Hematopoietic multipotent progenitor cell (in vitro differentiated cells): ENCODE measurements at regions not wholly inside any gene's neighbourhood (a gene's known extent, or its start where the extent isn't known, plus 50 kb on each side); places are given as distances from the start of the nearest gene placed in this dataset.

ENCODE experiments used
- DNase-seq, 3 donors: peaks; one replicate each; pipeline ENCODE4 v3.0.0-alpha.2; 2011 to 2015; ENCODE audit warnings: low read depth in 2 of 3, low spot score in 2 of 3

DNA sequence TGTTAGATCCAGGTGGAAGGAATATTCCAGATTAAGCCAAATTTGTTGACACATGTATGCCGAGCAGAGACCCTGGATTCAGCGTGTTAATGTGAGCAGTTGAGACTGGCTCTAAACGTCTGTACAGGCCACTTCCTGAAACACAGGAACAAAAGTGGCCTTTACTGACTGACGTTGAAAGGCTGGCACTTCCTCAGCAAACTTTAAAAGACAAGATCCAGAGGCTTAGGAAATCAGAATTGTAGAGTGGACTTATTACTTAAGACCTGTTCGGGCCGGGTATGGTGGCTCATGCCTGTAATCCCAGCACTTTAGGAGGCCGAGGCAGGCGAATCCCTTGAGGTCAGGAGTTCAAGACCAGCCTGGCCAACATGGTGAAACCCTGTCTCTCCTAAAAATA, 125.7 kb upstream of the ARID1B start:
- DNase-seq, result no peak

GRCh38 chr6:156650896-156651390, 126.2 kb upstream of the ARID1B start:
- no peak for DNase-seq

GRCh38 chr6:156648616-156649015, 128.6 kb upstream of the ARID1B start:
- DNase-seq, result no peak

DNA sequence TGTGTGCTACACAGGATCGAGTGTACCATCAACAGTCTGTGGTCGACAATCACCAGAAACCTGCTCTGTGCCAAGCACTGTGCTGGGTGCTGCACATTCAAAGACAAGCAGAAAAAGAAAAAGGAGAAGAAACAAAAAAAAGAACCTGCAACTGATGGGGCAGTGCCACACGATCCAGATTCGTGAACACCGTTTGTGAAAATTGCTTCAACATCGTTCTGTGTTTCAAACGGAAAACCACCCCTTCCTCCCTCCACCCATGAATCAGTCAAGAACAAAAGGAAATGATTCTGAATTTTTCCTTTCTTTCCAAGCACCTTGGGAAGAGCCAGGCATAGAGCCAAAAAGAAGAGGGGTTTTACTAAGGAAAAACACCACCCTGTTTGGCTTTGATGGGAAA, 129.2 kb upstream of the ARID1B start:
- DNase-seq, result peak in 2 of 3 donors; percentile 31 to 60

GRCh38 chr6:156647140-156647784, 129.9 kb upstream of the ARID1B start:
- peak in 1 of 3 donors; percentile 46 for DNase-seq

GRCh38 chr6:156646496-156646895, 130.7 kb upstream of the ARID1B start:
- no peak for DNase-seq

DNA sequence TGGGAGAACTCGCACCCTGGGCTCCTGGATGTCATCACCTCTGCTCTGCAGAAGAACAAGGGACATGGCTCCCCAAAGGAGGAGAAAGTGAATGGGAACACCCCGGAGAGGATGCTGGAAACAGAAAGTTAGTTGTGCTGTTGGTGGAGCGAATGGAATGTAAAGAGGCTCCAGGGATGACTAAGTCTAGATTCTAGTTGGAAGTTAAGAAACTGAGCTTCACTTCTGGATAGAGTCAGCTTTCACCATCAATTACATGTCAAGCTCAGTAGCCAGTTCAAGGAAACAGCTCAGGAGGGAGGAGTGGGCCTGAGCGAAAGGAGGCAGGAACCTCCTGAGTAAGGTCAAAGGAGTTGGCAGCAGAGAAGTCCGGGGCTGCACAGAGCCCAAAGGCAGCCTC, 132.1 kb upstream of the ARID1B start:
- no peak for DNase-seq

DNA sequence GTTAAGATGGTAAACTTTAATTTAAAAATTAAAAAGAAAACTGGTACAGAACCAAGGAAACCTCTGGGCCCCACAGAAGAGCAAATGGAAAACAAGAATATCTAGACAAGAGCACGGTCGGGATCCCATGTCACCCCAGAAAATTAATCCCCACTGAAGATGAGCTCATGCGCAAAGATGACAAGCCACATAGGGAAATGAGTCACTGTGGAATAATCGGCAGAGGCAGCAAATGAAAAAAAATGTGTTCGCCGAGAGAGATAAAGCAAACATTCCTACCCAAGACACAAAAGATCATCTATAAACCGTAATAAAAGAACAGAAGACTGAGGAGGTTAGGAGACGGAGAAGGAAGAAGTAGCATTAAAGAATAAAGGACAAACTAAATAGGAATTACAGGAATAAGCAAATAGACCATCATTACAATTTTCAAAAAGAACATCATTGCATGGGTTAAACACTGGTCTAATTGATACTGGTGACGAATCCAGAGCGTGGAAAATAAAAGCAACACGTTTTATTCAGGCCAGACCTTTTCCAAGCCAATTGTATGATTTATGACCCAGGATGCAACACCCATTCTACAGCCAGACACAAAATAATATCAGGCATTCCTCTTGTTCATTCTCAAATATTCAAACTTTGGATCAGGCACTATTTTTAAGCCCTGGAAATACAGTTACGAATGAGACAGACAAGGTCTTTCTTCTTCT, 138.0 kb upstream of the ARID1B start:
- no peak for DNase-seq

DNA sequence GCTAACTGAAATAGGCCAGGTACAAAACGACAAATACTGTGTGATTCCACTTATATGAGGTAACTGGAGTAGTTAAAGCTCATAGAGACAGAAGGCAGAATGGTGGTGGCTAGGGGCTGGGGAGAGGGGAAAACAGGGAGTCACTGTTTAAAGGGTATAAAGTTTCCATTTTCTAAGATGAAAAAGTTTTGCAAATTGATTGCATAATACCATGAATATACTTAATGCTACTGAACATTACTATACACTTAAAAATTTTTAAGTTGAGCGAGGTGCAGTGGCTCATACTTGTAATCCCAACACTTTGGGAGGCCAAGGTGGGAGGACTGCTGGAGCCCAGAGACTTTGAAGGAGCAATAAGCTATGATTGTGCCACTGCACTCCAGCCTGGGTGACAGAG, 138.6 kb upstream of the ARID1B start:
- DNase-seq, result no peak

- DNase-seq, result peak in 1 of 3 donors; percentile 13
These were observed 142.2 kb upstream of the ARID1B start for GRCh38 chr6:156634951-156635371.

- DNase-seq, result no peak
These were observed 143.1 kb upstream of the ARID1B start for GRCh38 chr6:156634048-156634447.

DNA sequence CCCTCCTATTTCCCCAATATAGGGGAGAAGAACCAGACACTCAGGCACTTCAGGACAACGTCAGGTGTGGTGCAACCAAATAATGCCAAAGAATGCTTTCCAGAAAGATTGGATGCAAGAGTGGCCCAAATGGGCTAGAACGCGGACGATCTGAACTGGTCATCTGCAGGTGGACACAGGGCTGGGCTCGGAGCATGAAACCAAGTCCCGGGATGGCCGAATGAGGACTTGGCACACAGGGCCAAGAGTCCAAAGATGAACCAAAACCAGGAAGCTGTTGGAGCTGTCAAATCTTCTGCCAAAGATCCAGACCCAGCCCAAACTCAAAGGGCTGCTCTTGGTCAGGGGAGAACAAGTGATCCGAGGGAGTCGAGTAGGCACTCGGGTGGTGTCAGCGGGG, 143.9 kb upstream of the ARID1B start:
- no peak for DNase-seq

- DNase-seq, result no peak
These were observed 146.4 kb upstream of the ARID1B start for GRCh38 chr6:156630613-156631302.

GRCh38 chr6:156628805-156629204, 148.4 kb upstream of the ARID1B start:
- no peak for DNase-seq

DNA sequence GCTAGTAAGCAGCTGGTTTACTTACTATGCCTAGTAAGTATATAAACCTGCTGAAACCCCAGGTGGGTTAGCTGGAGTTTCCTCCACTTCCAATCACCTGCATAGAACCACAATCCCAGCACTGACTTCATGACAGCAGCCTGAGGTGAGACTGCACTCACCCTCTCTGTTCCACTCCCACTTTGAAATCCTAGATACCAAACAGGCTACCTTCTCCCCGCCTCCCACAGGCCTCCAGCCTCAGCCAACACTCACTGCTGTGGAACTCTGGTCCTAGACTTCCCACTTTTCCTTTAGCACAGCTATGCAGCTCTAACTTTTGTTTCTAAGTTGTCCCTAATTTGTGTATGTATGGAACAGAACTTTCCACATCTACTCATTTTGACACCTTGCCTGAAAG, 149.7 kb upstream of the ARID1B start:
- no peak for DNase-seq

GRCh38 chr6:156622185-156622584, 155.0 kb upstream of the ARID1B start:
- DNase-seq, result no peak

DNA sequence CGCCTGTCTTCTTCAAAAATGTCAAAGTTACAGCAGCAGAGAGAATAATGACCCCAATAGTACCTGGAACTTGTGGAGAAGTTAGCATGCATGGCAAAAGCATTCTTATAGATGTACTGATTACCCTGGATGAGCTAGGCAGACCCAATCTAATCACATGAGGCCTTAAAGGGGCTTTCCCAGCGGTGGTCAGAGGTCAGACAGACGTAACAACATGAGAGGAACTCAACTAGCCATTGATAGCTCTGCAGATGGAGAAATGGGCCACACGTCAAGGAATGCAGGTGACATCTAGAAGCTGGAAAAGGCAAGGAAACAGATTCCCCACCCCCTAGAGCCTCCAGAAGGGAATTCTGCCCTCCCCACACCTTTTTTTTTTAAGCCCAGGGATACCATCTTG, 156.8 kb upstream of the ARID1B start:
- no peak for DNase-seq

GRCh38 chr6:156618600-156619205, 158.5 kb upstream of the ARID1B start:
- no peak for DNase-seq

DNA sequence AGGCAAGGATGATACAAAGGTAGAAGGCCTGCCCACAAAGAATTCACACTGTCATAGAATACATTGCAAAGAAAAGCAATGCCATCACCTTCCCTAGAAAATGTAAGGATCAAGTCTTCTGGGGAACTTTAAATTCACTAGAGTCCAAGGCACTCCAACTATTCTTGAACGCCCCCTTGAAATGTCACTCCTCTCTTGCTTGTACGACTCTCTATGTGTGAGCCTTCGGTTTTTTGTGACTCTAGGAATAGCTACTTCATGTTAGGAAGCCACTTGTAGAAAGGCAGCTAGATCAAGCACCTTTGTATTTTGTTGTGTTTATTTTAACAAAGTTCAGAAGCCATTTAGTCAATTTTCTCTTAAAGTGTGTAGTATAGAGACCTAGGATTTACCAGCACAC, 159.2 kb upstream of the ARID1B start:
- no peak for DNase-seq

GRCh38 chr6:156617376-156617775, 159.8 kb upstream of the ARID1B start:
- DNase-seq, result peak in 2 of 3 donors; percentile 33 to 61

DNA sequence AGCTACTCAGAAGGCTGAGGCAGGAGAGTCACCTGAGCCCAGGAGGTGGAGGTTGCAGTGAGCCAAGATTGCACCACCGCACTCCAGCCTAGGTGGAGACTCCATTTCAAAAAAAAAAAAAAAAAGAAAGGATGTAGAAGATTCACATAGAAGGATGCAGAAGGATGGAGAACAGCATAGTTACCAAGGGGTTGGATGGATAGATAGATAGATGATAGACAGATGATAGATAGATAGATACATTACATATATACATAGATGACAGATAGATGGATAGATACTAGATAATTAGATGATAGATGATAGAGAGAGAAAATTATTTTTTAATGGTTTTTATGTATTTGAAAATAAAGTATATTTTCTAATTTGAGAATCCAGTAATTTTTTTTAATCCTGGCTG, 160.7 kb upstream of the ARID1B start:
- no peak for DNase-seq
